ENCODE measurements at regions not wholly inside any gene's neighbourhood (a gene's known extent, or its start where the extent isn't known, plus 50 kb on each side); places are given as distances from the start of the nearest gene placed in this dataset.
"Not testable (repeated sequence)": the region's sequence is repeated elsewhere in the genome, so short reads cannot be mapped to it uniquely, and the experiment has no call there.

GRCh38 chr4:64737026-64737853 is 328.0 kb upstream of the TECRL start:
- no peak for ATAC-seq
- Histone ChIP-seq H3K9me3 (no peaks in the 10 kb centered on the region), H3K36me3 (no peaks in the 10 kb centered on the region), H3K27me3 (no peaks in the 10 kb centered on the region), H3K27ac (no peak overlapping the region), H3K4me1 (no peaks in the 10 kb centered on the region), H3K4me3 (no peak overlapping the region)
- intact Hi-C loops (cut with DNase I) = no loop called here
- TF ChIP-seq CTCF (IDR thresholded peaks at IDR 0.05) = no peak
- no peak for TF ChIP-seq POLR2A (IDR thresholded peaks at IDR 0.05)
- DNase-seq = no peak
- WGBS (ENCODE audit: insufficient coverage, low coverage, low lambda C conversion rate, missing lambda C conversion rate) = 37% methylated on average over 2 of the region's 2 CpGs

GRCh38 chr4:64729561-64729960 is 320.3 kb upstream of the TECRL start:
- intact Hi-C loops (cut with DNase I) = no loop called here
- 15% methylated on average over 4 of the region's 4 CpGs for WGBS (ENCODE audit: insufficient coverage, low coverage, low lambda C conversion rate, missing lambda C conversion rate)
- ATAC-seq = no peak

GRCh38 chr4:64727960-64728359 is 318.7 kb upstream of the TECRL start:
- Histone ChIP-seq H3K36me3 (no peaks in the 10 kb centered on the region), H3K4me3 (no peak overlapping the region), H3K27ac (no peak overlapping the region), H3K9me3 (no peaks in the 10 kb centered on the region), H3K4me1 (no peaks in the 10 kb centered on the region), H3K27me3 (no peaks in the 10 kb centered on the region)
- intact Hi-C loops (cut with DNase I) = no loop called here
- no peak for ATAC-seq
- TF ChIP-seq POLR2A (IDR thresholded peaks at IDR 0.05) = no peak
- no peak for TF ChIP-seq CTCF (IDR thresholded peaks at IDR 0.05)
- WGBS (ENCODE audit: insufficient coverage, low coverage, low lambda C conversion rate, missing lambda C conversion rate) = 19% methylated on average over 2 of the region's 2 CpGs
- DNase-seq = no peak

More at GRCh38 chr4:64729561-64729960, 320.3 kb upstream of the TECRL start:
- no peaks in the 10 kb centered on the region for H3K4me1 ChIP-seq
- H3K27ac ChIP-seq = no peak overlapping the region
- TF ChIP-seq CTCF (IDR thresholded peaks at IDR 0.05) (no peak), POLR2A (IDR thresholded peaks at IDR 0.05) (no peak)
- no peak for DNase-seq
- no peak overlapping the region for H3K4me3 ChIP-seq
- H3K27me3 ChIP-seq = no peaks in the 10 kb centered on the region
- no peaks in the 10 kb centered on the region for H3K36me3 ChIP-seq
- no peaks in the 10 kb centered on the region for H3K9me3 ChIP-seq

GRCh38 chr4:64727391-64727790 is 318.1 kb upstream of the TECRL start:
- H3K27me3 ChIP-seq; DNase-seq; H3K4me3 ChIP-seq; H3K9me3 ChIP-seq; H3K36me3 ChIP-seq; intact Hi-C loops (cut with DNase I); ATAC-seq; H3K4me1 ChIP-seq; H3K27ac ChIP-seq: not testable (repeated sequence)
- WGBS (ENCODE audit: insufficient coverage, low coverage, low lambda C conversion rate, missing lambda C conversion rate) = 35% methylated on average over 5 of the region's 5 CpGs

GRCh38 chr4:64724689-64725088 is 315.4 kb upstream of the TECRL start:
- Histone ChIP-seq H3K4me3 (no peak overlapping the region), H3K27ac (no peak overlapping the region), H3K4me1 (no peaks in the 10 kb centered on the region), H3K36me3 (no peaks in the 10 kb centered on the region), H3K9me3 (no peaks in the 10 kb centered on the region), H3K27me3 (no peaks in the 10 kb centered on the region)
- ATAC-seq (no peak), DNase-seq (peak in 1 of 3 donors; percentile 25)
- no peak for TF ChIP-seq CTCF (IDR thresholded peaks at IDR 0.05)
- 62% methylated on average over 7 of the region's 9 CpGs for WGBS (ENCODE audit: insufficient coverage, low coverage, low lambda C conversion rate, missing lambda C conversion rate)
- intact Hi-C loops (cut with DNase I) = no loop called here

All from right lobe of liver (tissue), 6 donors.